ENCODE measurements at regions not wholly inside any gene's neighbourhood (a gene's known extent, or its start where the extent isn't known, plus 50 kb on each side); places are given as distances from the start of the nearest gene placed in this dataset.

DNA sequence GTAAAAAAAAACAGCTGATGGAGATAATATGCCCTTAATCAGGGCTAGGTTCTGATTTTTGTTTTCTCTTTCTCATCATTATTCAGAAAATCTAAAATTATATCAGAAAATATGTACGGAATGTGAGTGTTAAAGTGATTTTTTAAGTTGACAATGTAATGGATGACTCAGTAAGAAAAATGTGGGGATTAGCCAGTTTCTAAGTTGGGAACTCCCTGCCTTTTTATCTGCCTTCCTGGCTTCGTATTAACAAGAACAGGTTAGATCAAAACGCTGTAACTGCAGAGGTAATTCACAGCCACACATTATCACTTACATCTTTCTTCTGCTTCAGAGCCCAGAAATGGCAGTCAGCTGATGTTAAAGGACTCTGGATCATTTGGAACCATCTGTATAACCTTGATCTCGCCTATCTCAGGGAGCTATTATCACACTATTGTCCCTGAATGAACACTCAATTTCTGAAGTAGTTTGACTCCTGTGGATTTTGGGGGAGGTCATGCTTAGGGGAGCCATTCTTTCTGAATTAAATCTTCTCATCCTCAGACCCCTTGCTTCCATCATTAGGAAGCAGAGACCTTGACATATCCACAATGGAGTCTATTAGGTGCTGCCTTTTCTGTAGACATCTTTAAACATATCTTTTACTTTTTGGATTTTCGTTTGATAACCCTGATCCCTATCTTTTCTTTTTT lies 135.7 kb upstream of the SLC16A7 start:
- ATAC-seq (ENCODE audit: low read depth), result peak; percentile 81
- DNase-seq (ENCODE audit: low spot score), result no peak
- H3K4me1 ChIP-seq (ENCODE audit: insufficient read depth, poor library complexity, severe bottlenecking), result peaks cover 13% of the 10 kb centered on the region
- no peaks in the 10 kb centered on the region for H3K27me3 ChIP-seq (ENCODE audit: insufficient read depth, poor library complexity, severe bottlenecking)
- H3K27ac ChIP-seq (ENCODE audit: poor library complexity, severe bottlenecking), result peak overlapping the region; percentile 29
- no peaks in the 10 kb centered on the region for H3K36me3 ChIP-seq (ENCODE audit: low read depth)
- TF ChIP-seq, protein P1, sequence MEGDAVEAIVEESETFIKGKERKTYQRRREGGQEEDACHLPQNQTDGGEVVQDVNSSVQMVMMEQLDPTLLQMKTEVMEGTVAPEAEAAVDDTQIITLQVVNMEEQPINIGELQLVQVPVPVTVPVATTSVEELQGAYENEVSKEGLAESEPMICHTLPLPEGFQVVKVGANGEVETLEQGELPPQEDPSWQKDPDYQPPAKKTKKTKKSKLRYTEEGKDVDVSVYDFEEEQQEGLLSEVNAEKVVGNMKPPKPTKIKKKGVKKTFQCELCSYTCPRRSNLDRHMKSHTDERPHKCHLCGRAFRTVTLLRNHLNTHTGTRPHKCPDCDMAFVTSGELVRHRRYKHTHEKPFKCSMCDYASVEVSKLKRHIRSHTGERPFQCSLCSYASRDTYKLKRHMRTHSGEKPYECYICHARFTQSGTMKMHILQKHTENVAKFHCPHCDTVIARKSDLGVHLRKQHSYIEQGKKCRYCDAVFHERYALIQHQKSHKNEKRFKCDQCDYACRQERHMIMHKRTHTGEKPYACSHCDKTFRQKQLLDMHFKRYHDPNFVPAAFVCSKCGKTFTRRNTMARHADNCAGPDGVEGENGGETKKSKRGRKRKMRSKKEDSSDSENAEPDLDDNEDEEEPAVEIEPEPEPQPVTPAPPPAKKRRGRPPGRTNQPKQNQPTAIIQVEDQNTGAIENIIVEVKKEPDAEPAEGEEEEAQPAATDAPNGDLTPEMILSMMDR (IDR thresholded peaks at IDR 0.05; ENCODE audit: poor library complexity, severe bottlenecking), result no peak
- no peaks in the 10 kb centered on the region for H3K9me3 ChIP-seq (ENCODE audit: severe bottlenecking)
- no peak overlapping the region for H3K4me3 ChIP-seq (ENCODE audit: severe bottlenecking)

DNA sequence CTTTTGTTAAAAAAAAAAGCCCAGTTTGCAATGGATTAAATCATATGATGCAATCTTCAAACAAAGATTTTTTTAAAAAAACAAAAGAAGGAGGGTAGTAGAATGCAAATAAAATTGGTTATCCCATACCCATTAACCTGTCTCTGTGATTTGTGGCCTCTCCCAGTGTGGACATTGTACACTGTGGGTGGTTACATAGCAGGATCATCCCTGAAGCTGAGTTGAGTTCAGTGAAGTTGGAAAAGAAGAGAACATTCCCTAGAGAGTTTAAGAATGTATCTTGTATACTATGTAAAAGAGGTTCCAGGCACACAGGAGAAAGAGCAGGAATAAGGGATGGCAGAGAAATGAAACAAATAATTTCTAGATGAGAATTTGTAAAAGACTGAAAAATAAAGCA lies 142.4 kb upstream of the SLC16A7 start:
- no peaks in the 10 kb centered on the region for H3K27me3 ChIP-seq (ENCODE audit: insufficient read depth, poor library complexity, severe bottlenecking)
- ATAC-seq (ENCODE audit: low read depth) (no peak), DNase-seq (ENCODE audit: low spot score) (no peak)
- H3K4me3 ChIP-seq (ENCODE audit: severe bottlenecking), result no peak overlapping the region
- no peaks in the 10 kb centered on the region for H3K9me3 ChIP-seq (ENCODE audit: severe bottlenecking)
- TF ChIP-seq, protein P1 (IDR thresholded peaks at IDR 0.05; ENCODE audit: poor library complexity, severe bottlenecking), result no peak
- no peaks in the 10 kb centered on the region for H3K36me3 ChIP-seq (ENCODE audit: low read depth)
- peaks cover 8% of the 10 kb centered on the region for H3K4me1 ChIP-seq (ENCODE audit: insufficient read depth, poor library complexity, severe bottlenecking)
- H3K27ac ChIP-seq (ENCODE audit: poor library complexity, severe bottlenecking), result no peak overlapping the region

DNA sequence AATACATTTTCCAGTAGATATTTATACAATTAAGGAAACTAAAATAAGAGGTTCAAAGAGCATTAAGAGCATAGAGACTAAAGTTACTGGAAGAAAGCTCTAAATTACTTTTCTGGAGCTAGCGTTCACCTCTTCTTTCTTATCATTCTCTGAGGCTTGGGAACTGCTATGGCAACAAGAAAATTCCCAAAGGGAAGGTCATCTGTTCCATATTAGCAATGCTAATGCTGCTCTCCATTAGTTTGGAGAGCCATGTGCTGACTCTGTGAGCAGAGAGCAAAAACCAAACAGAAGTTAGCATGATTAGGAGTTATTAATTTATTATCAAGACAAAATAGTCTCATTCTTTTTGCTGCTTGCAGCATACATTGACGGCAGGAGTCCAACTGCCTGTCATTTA lies 143.1 kb upstream of the SLC16A7 start:
- Histone ChIP-seq H3K4me1 (ENCODE audit: insufficient read depth, poor library complexity, severe bottlenecking) (peaks cover 8% of the 10 kb centered on the region), H3K36me3 (ENCODE audit: low read depth) (no peaks in the 10 kb centered on the region), H3K9me3 (ENCODE audit: severe bottlenecking) (no peaks in the 10 kb centered on the region), H3K4me3 (ENCODE audit: severe bottlenecking) (no peak overlapping the region), H3K27ac (ENCODE audit: poor library complexity, severe bottlenecking) (peak overlapping the region; percentile 20), H3K27me3 (ENCODE audit: insufficient read depth, poor library complexity, severe bottlenecking) (no peaks in the 10 kb centered on the region)
- ATAC-seq (ENCODE audit: low read depth) (no peak), DNase-seq (ENCODE audit: low spot score) (no peak)
- TF ChIP-seq, protein P1 (IDR thresholded peaks at IDR 0.05; ENCODE audit: poor library complexity, severe bottlenecking), result no peak

DNA sequence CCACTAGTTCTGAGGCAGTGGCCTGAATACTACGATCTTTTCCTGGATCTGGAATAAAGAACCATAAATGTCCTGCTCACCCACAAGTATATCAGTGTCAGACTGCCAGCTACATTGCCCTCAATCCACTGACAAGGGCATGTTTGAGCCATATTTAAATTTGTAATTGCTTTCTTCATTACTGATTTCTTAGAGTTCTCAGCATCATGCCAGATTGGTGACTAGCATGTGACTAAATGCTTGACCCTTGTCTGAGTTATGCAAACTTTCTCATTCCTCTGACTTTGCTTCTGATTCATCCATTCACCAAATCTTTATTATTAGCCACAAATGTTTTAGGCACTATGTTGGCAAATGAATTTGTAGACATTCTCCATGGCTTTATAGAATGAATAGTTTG lies 143.6 kb upstream of the SLC16A7 start:
- Histone ChIP-seq H3K36me3 (ENCODE audit: low read depth) (no peaks in the 10 kb centered on the region), H3K27ac (ENCODE audit: poor library complexity, severe bottlenecking) (peak overlapping the region; percentile 20), H3K4me1 (ENCODE audit: insufficient read depth, poor library complexity, severe bottlenecking) (peaks cover 8% of the 10 kb centered on the region), H3K4me3 (ENCODE audit: severe bottlenecking) (no peak overlapping the region), H3K9me3 (ENCODE audit: severe bottlenecking) (no peaks in the 10 kb centered on the region), H3K27me3 (ENCODE audit: insufficient read depth, poor library complexity, severe bottlenecking) (no peaks in the 10 kb centered on the region)
- TF ChIP-seq, protein P1 (IDR thresholded peaks at IDR 0.05; ENCODE audit: poor library complexity, severe bottlenecking), result no peak
- peak; percentile 95 for ATAC-seq (ENCODE audit: low read depth)
- no peak for DNase-seq (ENCODE audit: low spot score)

DNA sequence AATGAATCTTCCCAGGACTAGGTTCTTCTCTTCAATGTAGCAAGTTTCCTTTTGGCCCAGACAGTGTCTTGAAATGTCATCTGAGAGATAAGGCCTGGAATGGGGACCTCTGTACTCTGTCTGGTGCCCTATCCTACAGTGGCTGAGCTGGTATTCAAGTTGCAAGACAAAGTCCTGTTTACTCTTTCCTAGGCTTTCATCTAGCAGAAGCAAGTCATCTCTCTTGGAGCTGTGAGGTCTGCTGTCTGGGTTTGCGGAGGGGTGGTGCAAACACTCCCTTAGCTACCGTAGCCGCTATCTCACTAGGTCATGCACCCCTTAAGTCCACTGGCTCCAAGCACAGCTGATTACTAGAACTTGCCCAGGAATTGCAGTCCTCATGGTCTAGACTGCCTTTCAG lies 149.7 kb upstream of the SLC16A7 start:
- no peaks in the 10 kb centered on the region for H3K9me3 ChIP-seq (ENCODE audit: severe bottlenecking)
- no peak overlapping the region for H3K4me3 ChIP-seq (ENCODE audit: severe bottlenecking)
- no peak for DNase-seq (ENCODE audit: low spot score)
- no peaks in the 10 kb centered on the region for H3K36me3 ChIP-seq (ENCODE audit: low read depth)
- no peak for ATAC-seq (ENCODE audit: low read depth)
- no peaks in the 10 kb centered on the region for H3K27me3 ChIP-seq (ENCODE audit: insufficient read depth, poor library complexity, severe bottlenecking)
- H3K27ac ChIP-seq (ENCODE audit: poor library complexity, severe bottlenecking), result no peak overlapping the region
- no peaks in the 10 kb centered on the region for H3K4me1 ChIP-seq (ENCODE audit: insufficient read depth, poor library complexity, severe bottlenecking)
- TF ChIP-seq, protein P1 (IDR thresholded peaks at IDR 0.05; ENCODE audit: poor library complexity, severe bottlenecking), result no peak
